ENCODE measurements at regions not wholly inside any gene's neighbourhood (a gene's known extent, or its start where the extent isn't known, plus 50 kb on each side); places are given as distances from the start of the nearest gene placed in this dataset.

- no peak for TF ChIP-seq CTCF (IDR thresholded peaks at IDR 0.05)
- TF ChIP-seq POLR2A (IDR thresholded peaks at IDR 0.05) = no peak
Observed at GRCh38 chr2:156903335-156903734, 354.2 kb upstream of the GALNT5 start.

Data from uterus (tissue), 2 donors.